OCI-LY1 (cell line): ENCODE measurements at regions not wholly inside any gene's neighbourhood (a gene's known extent, or its start where the extent isn't known, plus 50 kb on each side); places are given as distances from the start of the nearest gene placed in this dataset.

ENCODE experiments used
- H2AFZ ChIP-seq: fragments of 200-600 bp; sonication (generic), shearing (Covaris generic); 2 replicates; pipeline ENCODE4 v1.6.0; 2014; ENCODE audit warnings: antibody characterized with exemption, mild to moderate bottlenecking, low read length
- H3F3A ChIP-seq: fragments of 200-600 bp; sonication (generic), shearing (Covaris generic); 2 replicates; pipeline ENCODE4 v1.6.0; 2014; ENCODE audit warnings: mild to moderate bottlenecking, antibody characterized with exemption, low read length, moderate library complexity; ENCODE audit not compliant: insufficient read depth
- H3K27ac ChIP-seq: fragments of 200-600 bp; sonication (generic); 2 replicates; pipeline ENCODE4 v1.5.1; 2014; ENCODE audit warnings: low read length, mixed run types, mild to moderate bottlenecking, low read depth; ENCODE audit not compliant: poor library complexity, severe bottlenecking
- H3K27me3 ChIP-seq: fragments of 200-600 bp; sonication (generic); 2 replicates; pipeline ENCODE4 v1.6.0; 2014; ENCODE audit warnings: antibody characterized with exemption, mild to moderate bottlenecking, low read length, moderate library complexity; ENCODE audit not compliant: insufficient read depth
- H3K36me3 ChIP-seq: fragments of 200-600 bp; sonication (generic); 2 replicates; pipeline ENCODE4 v1.6.1; 2014; ENCODE audit warnings: mild to moderate bottlenecking, antibody characterized with exemption, low read length, moderate library complexity, mixed read lengths; ENCODE audit not compliant: insufficient read depth
- H3K4me1 ChIP-seq: fragments of 200-600 bp; sonication (generic); 2 replicates; pipeline ENCODE4 v1.5.1; 2014; ENCODE audit warnings: mild to moderate bottlenecking, low read length, moderate library complexity; ENCODE audit not compliant: insufficient read depth, severe bottlenecking
- H3K4me2 ChIP-seq: fragments of 200-600 bp; sonication (generic), shearing (Covaris generic); 2 replicates; pipeline ENCODE4 v1.6.1; 2014; ENCODE audit warnings: low read length
- H3K4me3 ChIP-seq: fragments of 200-600 bp; sonication (generic); 2 replicates; pipeline ENCODE4 v1.5.1; 2014; ENCODE audit warnings: low read length, low read depth, mild to moderate bottlenecking, mixed read lengths; ENCODE audit not compliant: poor library complexity, severe bottlenecking
- H3K79me2 ChIP-seq: fragments of 200-600 bp; shearing (Covaris generic); 2 replicates; pipeline ENCODE4 v1.6.1; 2016; ENCODE audit warnings: mixed run types, low read length, mixed read lengths; ENCODE audit not compliant: insufficient read depth
- H3K9ac ChIP-seq: fragments of 200-600 bp; sonication (generic), shearing (Covaris generic); 2 replicates; pipeline ENCODE4 v1.6.1; 2014; ENCODE audit warnings: mild to moderate bottlenecking, low read length, mixed read lengths
- H3K9me2 ChIP-seq: fragments of 200-600 bp; sonication (generic), shearing (Covaris generic); 2 replicates; pipeline ENCODE4 v1.6.1; 2014; ENCODE audit warnings: low read depth, mild to moderate bottlenecking, low read length, mixed read lengths
- H3K9me3 ChIP-seq: fragments of 200-600 bp; shearing (Covaris generic); 2 replicates; pipeline ENCODE4 v1.6.1; 2014; ENCODE audit warnings: low read length, mixed read lengths
- H4K20me1 ChIP-seq: fragments of 200-600 bp; sonication (generic), shearing (Covaris generic); 2 replicates; pipeline ENCODE4 v1.6.0; 2016; ENCODE audit warnings: mild to moderate bottlenecking, low read length; ENCODE audit not compliant: insufficient read depth
- CTCF ChIP-seq: fragments of 200-600 bp; sonication (generic), shearing (Covaris generic); IDR thresholded peaks from 2 replicates; pipeline ENCODE4 v1.5.1; 2017; ENCODE audit warnings: mild to moderate bottlenecking, antibody characterized with exemption, low read length, moderate library complexity, mixed read lengths
- EZH2 ChIP-seq: fragments of 200-600 bp; sonication (generic), shearing (Covaris generic); IDR thresholded peaks from 2 replicates; pipeline ENCODE4 v1.8.0; 2017; ENCODE audit warnings: borderline replicate concordance, mixed run types, mild to moderate bottlenecking, antibody characterized with exemption, low read length, moderate library complexity, mixed read lengths

- no peaks in the 10 kb centered on the region for H3K9me3 ChIP-seq
- H3K27ac ChIP-seq, result no peak overlapping the region
- no peak overlapping the region for H2AFZ ChIP-seq
- no peaks in the 10 kb centered on the region for H3K36me3 ChIP-seq
- H3K4me3 ChIP-seq, result no peak overlapping the region
- H3K9ac ChIP-seq, result no peak overlapping the region
- H3K4me1 ChIP-seq, result no peaks in the 10 kb centered on the region
- no peaks in the 10 kb centered on the region for H3K79me2 ChIP-seq
- H3K4me2 ChIP-seq, result no peak overlapping the region
- no peaks in the 10 kb centered on the region for H3K9me2 ChIP-seq
- no peaks in the 10 kb centered on the region for H3K27me3 ChIP-seq
- no peaks in the 10 kb centered on the region for H4K20me1 ChIP-seq
- H3F3A ChIP-seq, result no peaks in the 10 kb centered on the region
- no peak for TF ChIP-seq EZH2
- no peak for TF ChIP-seq CTCF
These were observed 422.7 kb upstream of the LCORL start for GRCh38 chr4:18444206-18444605.

DNA sequence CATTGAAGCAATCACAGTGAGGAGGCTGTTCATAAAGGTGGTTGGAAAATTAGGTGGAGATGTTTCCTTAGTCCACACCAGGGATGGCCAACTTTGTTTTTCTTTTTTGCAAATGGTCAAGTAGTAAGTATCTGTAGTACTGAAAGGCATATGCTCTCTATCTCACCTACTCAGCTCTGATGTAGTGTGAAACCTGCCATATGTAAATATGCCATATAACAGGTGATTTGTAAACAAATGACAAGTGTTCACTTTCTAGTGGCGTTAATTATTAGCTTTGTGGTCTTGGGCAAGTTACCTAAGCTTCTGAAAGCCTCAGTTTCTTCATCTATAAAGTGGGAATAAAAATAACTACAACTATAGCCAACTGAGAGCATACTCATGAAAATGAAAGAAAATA is 421.4 kb upstream of the LCORL start:
- H3K79me2 ChIP-seq, result no peaks in the 10 kb centered on the region
- no peak overlapping the region for H3K4me3 ChIP-seq
- H3F3A ChIP-seq, result no peaks in the 10 kb centered on the region
- no peak overlapping the region for H3K27ac ChIP-seq
- no peak overlapping the region for H3K9ac ChIP-seq
- no peaks in the 10 kb centered on the region for H4K20me1 ChIP-seq
- H3K36me3 ChIP-seq, result no peaks in the 10 kb centered on the region
- no peak overlapping the region for H3K4me2 ChIP-seq
- TF ChIP-seq EZH2 (no peak), CTCF (no peak)
- no peaks in the 10 kb centered on the region for H3K9me3 ChIP-seq
- H3K9me2 ChIP-seq, result no peaks in the 10 kb centered on the region
- no peak overlapping the region for H2AFZ ChIP-seq
- no peaks in the 10 kb centered on the region for H3K27me3 ChIP-seq
- no peaks in the 10 kb centered on the region for H3K4me1 ChIP-seq

GRCh38 chr4:18441676-18442075 is 420.1 kb upstream of the LCORL start:
- H3F3A ChIP-seq, result no peaks in the 10 kb centered on the region
- no peak overlapping the region for H3K9ac ChIP-seq
- H3K27ac ChIP-seq, result no peak overlapping the region
- no peaks in the 10 kb centered on the region for H3K9me3 ChIP-seq
- TF ChIP-seq CTCF (no peak), EZH2 (no peak)
- H2AFZ ChIP-seq, result no peak overlapping the region
- H3K79me2 ChIP-seq, result no peaks in the 10 kb centered on the region
- no peaks in the 10 kb centered on the region for H3K9me2 ChIP-seq
- H4K20me1 ChIP-seq, result no peaks in the 10 kb centered on the region
- H3K36me3 ChIP-seq, result no peaks in the 10 kb centered on the region
- no peak overlapping the region for H3K4me3 ChIP-seq
- no peaks in the 10 kb centered on the region for H3K4me1 ChIP-seq
- H3K4me2 ChIP-seq, result no peak overlapping the region
- no peaks in the 10 kb centered on the region for H3K27me3 ChIP-seq

DNA sequence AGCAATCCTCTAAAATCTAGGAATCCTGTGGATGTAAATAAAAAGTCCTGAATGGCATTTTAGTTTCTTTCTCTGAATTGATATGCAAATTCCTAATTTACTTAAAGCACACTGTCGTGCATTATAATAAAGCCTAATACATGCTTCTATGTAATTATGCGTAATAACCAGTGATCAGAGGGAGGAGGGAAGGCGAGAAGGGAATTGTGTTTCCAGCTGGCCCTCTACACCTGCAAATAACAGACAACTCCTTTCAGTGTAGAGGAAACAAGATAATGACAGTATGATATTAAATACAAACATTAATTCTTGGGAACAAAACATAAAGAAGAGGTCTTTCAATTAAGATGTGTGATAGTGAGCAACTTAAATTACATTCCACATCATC is 419.6 kb upstream of the LCORL start:
- Histone ChIP-seq H3K4me3 (no peak overlapping the region), H3K9me3 (no peaks in the 10 kb centered on the region), H2AFZ (no peak overlapping the region), H4K20me1 (no peaks in the 10 kb centered on the region), H3K4me1 (no peaks in the 10 kb centered on the region), H3K4me2 (no peak overlapping the region), H3K9ac (no peak overlapping the region), H3K79me2 (no peaks in the 10 kb centered on the region), H3F3A (no peaks in the 10 kb centered on the region), H3K27me3 (no peaks in the 10 kb centered on the region), H3K36me3 (no peaks in the 10 kb centered on the region), H3K9me2 (no peaks in the 10 kb centered on the region), H3K27ac (no peak overlapping the region)
- no peak for TF ChIP-seq EZH2
